A549 (cell line): ENCODE measurements at regions not wholly inside any gene's neighbourhood (a gene's known extent, or its start where the extent isn't known, plus 50 kb on each side); places are given as distances from the start of the nearest gene placed in this dataset.

ENCODE experiments used
- ATAC-seq, 2 experiments: fragments of 200-7000 bp in 1 of 2; fragments of >200 bp in 1 of 2; cut with Nextera tagmentation in 1 of 2; cut with Tn5 transposase in 1 of 2; 3 replicates each; pipeline versions ENCODE4 v1.8.0 to v1.9.1; 2018 to 2020; ENCODE audit warnings: mild to moderate bottlenecking in 1 of 2, moderate library complexity in 1 of 2
- CTCF ChIA-PET: fragments of 300-600 bp; sonication (Branson Sonifier 250); formaldehyde crosslinking; extraction: SDS; loops from one replicate; lab custom pipeline; 2021; ENCODE audit warnings: antibody characterized with exemption, inconsistent platforms; lab: Yijun Ruan, JAX
- POLR2A ChIA-PET: fragments of 350-600 bp; formaldehyde crosslinking; extraction: SDS; loops from one replicate; lab custom pipeline; 2021; ENCODE audit warnings: antibody characterized with exemption, inconsistent platforms; lab: Yijun Ruan, JAX
- DNase-seq, 2 experiments: peaks; one replicate each; pipeline versions ENCODE4 v3.0.0 to v3.0.0-alpha.2; 2011 to 2016; ENCODE audit warnings: low read depth in 1 of 2, low spot score in 1 of 2
- FAIRE-seq: peaks from 2 replicates; lab custom pipeline; 2011; peaks lifted over from hg19 to GRCh38; lab: Jason Lieb, UNC
- H3K27ac ChIP-seq, 2 experiments: fragments of >200 bp; sonication (Bioruptor Twin); formaldehyde crosslinking; 3 replicates each; pipeline ENCODE4 v1.5.1; 2016 to 2017
- H3K4me1 ChIP-seq: fragments of >200 bp; sonication (Bioruptor Twin); formaldehyde crosslinking; 3 replicates; pipeline ENCODE4 v1.6.1; 2016
- H3K4me2 ChIP-seq: fragments of >200 bp; sonication (Bioruptor Twin); formaldehyde crosslinking; 3 replicates; pipeline ENCODE4 v1.6.1; 2016
- H3K4me3 ChIP-seq: fragments of >200 bp; sonication (Bioruptor Twin); formaldehyde crosslinking; 3 replicates; pipeline ENCODE4 v1.5.1; 2016
- H3K9me3 ChIP-seq: fragments of >200 bp; sonication (Bioruptor Twin); formaldehyde crosslinking; 3 replicates; pipeline ENCODE4 v1.6.1; 2016
- E2F6 ChIP-seq: IDR thresholded peaks from 2 replicates; pipeline ENCODE4 v1.6.1; 2012; ENCODE audit warnings: low read depth, borderline replicate concordance
- EHF ChIP-seq: fragments of 250-450 bp; sonication (Bioruptor Pico); IDR thresholded peaks from 2 replicates; pipeline ENCODE4 v1.5.0; 2020; ENCODE audit warnings: mild to moderate bottlenecking
- EP300 ChIP-seq, 2 experiments: fragments of >200 bp; sonication (Bioruptor Twin); formaldehyde crosslinking; IDR thresholded peaks; 2 replicates in 1 of 2; 3 replicates in 1 of 2; pipeline ENCODE4 v1.6.1; 2016 to 2017
- FOSB ChIP-seq: fragments of 250-450 bp; sonication (Bioruptor Pico); IDR thresholded peaks from 2 replicates; pipeline ENCODE4 v1.5.0; 2020; ENCODE audit warnings: mild to moderate bottlenecking, moderate library complexity
- FOSL2 ChIP-seq, 2 experiments: fragments of 450-650 bp in 1 of 2; fragments of >200 bp in 1 of 2; sonication (Bioruptor Twin) in 1 of 2; formaldehyde crosslinking; IDR thresholded peaks; 2 replicates each; pipeline versions ENCODE4 v1.5.0 to v1.6.1; 2016 to 2020; ENCODE audit warnings: mild to moderate bottlenecking in 1 of 2, moderate library complexity in 1 of 2
- FOXS1 ChIP-seq: fragments of 250-450 bp; sonication (Bioruptor Pico); IDR thresholded peaks from 2 replicates; pipeline ENCODE4 v1.5.0; 2020; ENCODE audit warnings: mild to moderate bottlenecking, moderate library complexity
- GATA3 ChIP-seq: IDR thresholded peaks from 2 replicates; pipeline ENCODE4 v1.6.1; 2012; ENCODE audit warnings: borderline replicate concordance
- HDAC2 ChIP-seq: fragments of 200-600 bp; sonication (generic); IDR thresholded peaks from 2 replicates; pipeline ENCODE4 v1.6.1; 2016
- HOXA7 ChIP-seq: fragments of 250-450 bp; sonication (Bioruptor Pico); IDR thresholded peaks from 2 replicates; pipeline ENCODE4 v1.5.0; 2020; ENCODE audit warnings: mild to moderate bottlenecking, moderate library complexity
- JUN ChIP-seq, 2 experiments: fragments of >200 bp; sonication (Bioruptor Twin); formaldehyde crosslinking; IDR thresholded peaks; 2 replicates in 1 of 2; 3 replicates in 1 of 2; pipeline ENCODE4 v1.6.1; 2016 to 2017
- JUNB ChIP-seq: fragments of >200 bp; sonication (Bioruptor Twin); formaldehyde crosslinking; IDR thresholded peaks from 2 replicates; pipeline ENCODE4 v1.6.1; 2016
- MAFK ChIP-seq: fragments of 450-650 bp; IDR thresholded peaks from 2 replicates; pipeline ENCODE4 v1.6.1; 2014; ENCODE audit not compliant: partially characterized antibody
- NFE2L2 ChIP-seq: fragments of 150-350 bp; conservative IDR thresholded peaks from 2 replicates; pipeline ENCODE4 v1.6.1; 2014; ENCODE audit warnings: low read length
- NPAS2 ChIP-seq: fragments of 250-450 bp; sonication (Bioruptor Pico); IDR thresholded peaks from 2 replicates; pipeline ENCODE4 v1.8.0; 2022; ENCODE audit warnings: mild to moderate bottlenecking, moderate library complexity, borderline replicate concordance
- RFX5 ChIP-seq: fragments of 450-650 bp; IDR thresholded peaks from 2 replicates; pipeline ENCODE4 v1.7.1; 2014; ENCODE audit warnings: antibody characterized with exemption, mild to moderate bottlenecking, moderate library complexity
- RNF2 ChIP-seq: fragments of 200-600 bp; sonication (generic); IDR thresholded peaks from 2 replicates; pipeline ENCODE4 v1.6.1; 2016; ENCODE audit warnings: low read depth, mild to moderate bottlenecking, antibody characterized with exemption, moderate library complexity, borderline replicate concordance
- SREBF2 ChIP-seq: fragments of 450-650 bp; IDR thresholded peaks from 2 replicates; pipeline ENCODE4 v1.6.1; 2014; ENCODE audit warnings: mild to moderate bottlenecking, moderate library complexity
- USF2 ChIP-seq: fragments of 450-650 bp; IDR thresholded peaks from 2 replicates; pipeline ENCODE4 v1.6.1; 2014; ENCODE audit warnings: antibody characterized with exemption
- ZNF302 ChIP-seq: fragments of 250-450 bp; sonication (Bioruptor Pico); IDR thresholded peaks from 2 replicates; pipeline ENCODE4 v1.9.0; 2021; ENCODE audit warnings: inconsistent platforms, mild to moderate bottlenecking, moderate library complexity
- WGBS: methylation state at CpG from one replicate; pipeline ENCODE4 v1.1.6; 2017; ENCODE audit errors: missing lambda C conversion rate; 5-methylcytosine and 5-hydroxymethylcytosine counted together
- TF ChIP-seq, protein P1 (sequence below): fragments of 200-600 bp; sonication (generic); IDR thresholded peaks from 2 replicates; pipeline ENCODE4 v1.6.1; 2016; ENCODE audit warnings: antibody characterized with exemption, mild to moderate bottlenecking, moderate library complexity
- TF ChIP-seq, protein P2 (sequence below): fragments of 250-450 bp; sonication (Bioruptor Pico); IDR thresholded peaks from 2 replicates; pipeline ENCODE4 v1.5.0; 2020; ENCODE audit warnings: low read depth, mild to moderate bottlenecking, moderate library complexity

GRCh38 chr20:53831228-53831627 lies 237.6 kb upstream of the ZNF217 start:
- Histone ChIP-seq H3K27ac (peak overlapping the region; percentile 93 to 97), H3K4me1 (peaks cover 60% of the 10 kb centered on the region), H3K4me3 (no peak overlapping the region)
- no peak for ATAC-seq
- TF ChIP-seq, protein P1, sequence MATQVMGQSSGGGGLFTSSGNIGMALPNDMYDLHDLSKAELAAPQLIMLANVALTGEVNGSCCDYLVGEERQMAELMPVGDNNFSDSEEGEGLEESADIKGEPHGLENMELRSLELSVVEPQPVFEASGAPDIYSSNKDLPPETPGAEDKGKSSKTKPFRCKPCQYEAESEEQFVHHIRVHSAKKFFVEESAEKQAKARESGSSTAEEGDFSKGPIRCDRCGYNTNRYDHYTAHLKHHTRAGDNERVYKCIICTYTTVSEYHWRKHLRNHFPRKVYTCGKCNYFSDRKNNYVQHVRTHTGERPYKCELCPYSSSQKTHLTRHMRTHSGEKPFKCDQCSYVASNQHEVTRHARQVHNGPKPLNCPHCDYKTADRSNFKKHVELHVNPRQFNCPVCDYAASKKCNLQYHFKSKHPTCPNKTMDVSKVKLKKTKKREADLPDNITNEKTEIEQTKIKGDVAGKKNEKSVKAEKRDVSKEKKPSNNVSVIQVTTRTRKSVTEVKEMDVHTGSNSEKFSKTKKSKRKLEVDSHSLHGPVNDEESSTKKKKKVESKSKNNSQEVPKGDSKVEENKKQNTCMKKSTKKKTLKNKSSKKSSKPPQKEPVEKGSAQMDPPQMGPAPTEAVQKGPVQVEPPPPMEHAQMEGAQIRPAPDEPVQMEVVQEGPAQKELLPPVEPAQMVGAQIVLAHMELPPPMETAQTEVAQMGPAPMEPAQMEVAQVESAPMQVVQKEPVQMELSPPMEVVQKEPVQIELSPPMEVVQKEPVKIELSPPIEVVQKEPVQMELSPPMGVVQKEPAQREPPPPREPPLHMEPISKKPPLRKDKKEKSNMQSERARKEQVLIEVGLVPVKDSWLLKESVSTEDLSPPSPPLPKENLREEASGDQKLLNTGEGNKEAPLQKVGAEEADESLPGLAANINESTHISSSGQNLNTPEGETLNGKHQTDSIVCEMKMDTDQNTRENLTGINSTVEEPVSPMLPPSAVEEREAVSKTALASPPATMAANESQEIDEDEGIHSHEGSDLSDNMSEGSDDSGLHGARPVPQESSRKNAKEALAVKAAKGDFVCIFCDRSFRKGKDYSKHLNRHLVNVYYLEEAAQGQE: no peak
- no peak for TF ChIP-seq USF2
- no peak for TF ChIP-seq RNF2
- TF ChIP-seq HOXA7: no peak
- TF ChIP-seq MAFK: no peak
- no peak for TF ChIP-seq GATA3
- TF ChIP-seq RFX5: no peak
- no peak for TF ChIP-seq E2F6
- TF ChIP-seq SREBF2: no peak
- no peak for TF ChIP-seq HDAC2
- TF ChIP-seq EP300 (IDR thresholded peaks at IDR 0.05): no peak
- no peak for TF ChIP-seq NFE2L2
- no peak for TF ChIP-seq ZNF302
- no peak for TF ChIP-seq EHF (CRISPR knock-in tag)
- TF ChIP-seq FOSL2 (IDR thresholded peaks at IDR 0.05): no peak
- no peak for TF ChIP-seq FOSL2 (CRISPR knock-in tag; IDR thresholded peaks at IDR 0.05)
- TF ChIP-seq, all 56 proteins: peak for 0
- Histone ChIP-seq H3K9me3 (no peaks in the 10 kb centered on the region), H3K4me2 (no peak overlapping the region)
- DNase-seq: no peak
- ChIA-PET POLR2A (no interaction called here), CTCF (interaction anchor here (1.7 to 2.3 kb wide), 3 partner anchors 25 to 109 kb away, joined by 4 to 15 read pairs (median 7); no protein-coding TSS in a partner anchor)
- FAIRE-seq: no peak
- WGBS: 96% methylated on average over 5 of the region's 5 CpGs

DNA sequence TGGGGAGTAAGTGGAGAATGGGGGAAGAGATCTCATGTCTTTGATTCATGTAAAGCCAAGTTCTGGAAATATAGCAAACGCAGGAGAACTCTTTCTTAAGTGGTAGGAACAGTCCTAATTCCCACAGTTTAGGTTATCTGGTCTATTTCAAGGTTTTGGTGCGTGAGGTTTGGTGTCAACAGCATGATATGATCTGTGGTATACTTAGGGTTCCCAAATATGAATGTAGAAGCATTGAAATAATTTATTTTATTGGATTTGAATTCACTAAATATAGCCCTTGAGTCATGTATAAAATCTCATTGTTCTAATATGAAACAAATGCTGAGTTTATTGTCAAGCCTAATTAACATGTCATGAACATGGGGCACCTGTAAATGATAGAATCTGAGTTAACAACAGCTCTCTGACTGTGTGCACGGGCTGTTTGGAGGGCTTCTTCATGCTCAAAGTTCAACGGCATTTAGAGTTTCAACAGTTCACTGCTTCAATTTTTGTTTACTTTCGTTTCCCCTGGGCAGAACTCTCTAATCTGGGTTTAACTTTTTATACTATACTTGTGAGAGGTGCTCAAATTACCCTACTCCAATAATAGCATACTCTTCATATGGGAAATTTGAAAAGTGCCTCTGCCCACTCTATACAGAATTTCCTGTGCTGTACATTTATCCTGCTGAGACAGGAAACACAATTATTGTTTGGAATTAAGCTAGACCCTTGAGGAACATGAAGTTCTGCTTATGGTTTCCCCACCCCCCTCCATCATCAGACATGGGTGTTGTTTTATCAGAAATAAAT lies 236.3 kb upstream of the ZNF217 start:
- ChIA-PET POLR2A (interaction anchor here (0.6 to 0.9 kb wide), 2 partner anchors 69 to 207 kb away, joined by 3 to 10 read pairs; no protein-coding TSS in a partner anchor), CTCF (interaction anchor here (0.6 to 2.3 kb wide), 6 partner anchors 13 to 110 kb away, joined by 3 to 15 read pairs (median 4); no protein-coding TSS in a partner anchor)
- H3K27ac ChIP-seq: peak overlapping the region; percentile 93 to 97
- peaks cover 68% of the 10 kb centered on the region for H3K4me1 ChIP-seq
- whole genome bisulfite sequencing: under 1% methylated on average over 5 of the region's 5 CpGs
- H3K9me3 ChIP-seq: no peaks in the 10 kb centered on the region
- no peak for FAIRE-seq
- H3K4me3 ChIP-seq: peak overlapping the region; percentile 23; the same call in 2 of the 3 replicates
- ATAC-seq: peak in 1 of 2 experiments; percentile 17; a peak in 4 of 6 replicates
- DNase-seq: peak in 1 of 2 experiments; percentile 48
- H3K4me2 ChIP-seq: peak overlapping the region; percentile 89
- TF ChIP-seq, protein P2, sequence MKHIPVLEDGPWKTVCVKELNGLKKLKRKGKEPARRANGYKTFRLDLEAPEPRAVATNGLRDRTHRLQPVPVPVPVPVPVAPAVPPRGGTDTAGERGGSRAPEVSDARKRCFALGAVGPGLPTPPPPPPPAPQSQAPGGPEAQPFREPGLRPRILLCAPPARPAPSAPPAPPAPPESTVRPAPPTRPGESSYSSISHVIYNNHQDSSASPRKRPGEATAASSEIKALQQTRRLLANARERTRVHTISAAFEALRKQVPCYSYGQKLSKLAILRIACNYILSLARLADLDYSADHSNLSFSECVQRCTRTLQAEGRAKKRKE: 0 out of 2 replicates have a peak, but pooled peaks have one; percentile 37
- TF ChIP-seq FOSB (CRISPR knock-in tag): peak; percentile 27
- no peak; a peak in 1 of 5 replicates for TF ChIP-seq JUN (IDR thresholded peaks at IDR 0.05)
- TF ChIP-seq NPAS2: no peak
- peak; percentile 7; the same call in 1 of the 2 replicates for TF ChIP-seq JUNB
- TF ChIP-seq HOXA7: peak; percentile 79; the same call in 1 of the 2 replicates
- no peak for TF ChIP-seq USF2
- TF ChIP-seq FOXS1 (CRISPR knock-in tag): 0 out of 2 replicates have a peak, but pooled peaks have one; percentile 35
